ENCODE measurements at regions not wholly inside any gene's neighbourhood (a gene's known extent, or its start where the extent isn't known, plus 50 kb on each side); places are given as distances from the start of the nearest gene placed in this dataset.
"Not testable (repeated sequence)": the region's sequence is repeated elsewhere in the genome, so short reads cannot be mapped to it uniquely, and the experiment has no call there.

- Mint-ChIP-seq H3K36me3 (no peaks in the 10 kb centered on the region), H3K27me3 (ENCODE audit: low read depth) (no peaks in the 10 kb centered on the region), H3K4me3 (no peak overlapping the region), H3K9me3 (no peaks in the 10 kb centered on the region), H3K27ac (no peak overlapping the region), H3K4me1 (no peaks in the 10 kb centered on the region)
- DNase-seq (ENCODE audit: low spot score in 2 of 2, unreplicated experiment in 2 of 2) = no peak
- no peak for TF ChIP-seq CTCF (IDR thresholded peaks at IDR 0.05; ENCODE audit: unreplicated experiment)
These were observed 453.7 kb downstream of the NAV3 start for GRCh38 chr12:78284417-78284816.

- H3K4me1 Mint-ChIP-seq = peaks cover 5% of the 10 kb centered on the region
- H3K27ac Mint-ChIP-seq = no peak overlapping the region
- TF ChIP-seq CTCF (IDR thresholded peaks at IDR 0.05; ENCODE audit: unreplicated experiment) = no peak
- H3K36me3 Mint-ChIP-seq = no peaks in the 10 kb centered on the region
- peaks cover 3% of the 10 kb centered on the region for H3K9me3 Mint-ChIP-seq
- H3K27me3 Mint-ChIP-seq (ENCODE audit: low read depth) = no peaks in the 10 kb centered on the region
- DNase-seq (ENCODE audit: low spot score in 2 of 2, unreplicated experiment in 2 of 2) = no peak
- H3K4me3 Mint-ChIP-seq = no peak overlapping the region
These were observed 460.1 kb downstream of the NAV3 start for GRCh38 chr12:78290606-78291345.

- Mint-ChIP-seq H3K4me3 (no peak overlapping the region), H3K9me3 (peaks cover 3% of the 10 kb centered on the region), H3K27me3 (ENCODE audit: low read depth) (no peaks in the 10 kb centered on the region), H3K27ac (no peak overlapping the region), H3K36me3 (no peaks in the 10 kb centered on the region), H3K4me1 (peaks cover 5% of the 10 kb centered on the region)
- TF ChIP-seq CTCF (IDR thresholded peaks at IDR 0.05; ENCODE audit: unreplicated experiment) = no peak
- DNase-seq (ENCODE audit: low spot score in 2 of 2, unreplicated experiment in 2 of 2) = no peak
These were observed 462.5 kb downstream of the NAV3 start for GRCh38 chr12:78293059-78293686.

- DNase-seq (ENCODE audit: low spot score in 2 of 2, unreplicated experiment in 2 of 2); H3K27ac Mint-ChIP-seq; H3K36me3 Mint-ChIP-seq; H3K4me3 Mint-ChIP-seq; H3K27me3 Mint-ChIP-seq (ENCODE audit: low read depth); H3K4me1 Mint-ChIP-seq: not testable (repeated sequence)
- peaks cover 10% of the 10 kb centered on the region for H3K9me3 Mint-ChIP-seq
These were observed 470.6 kb downstream of the NAV3 start for GRCh38 chr12:78301282-78301681.

- H3K4me3 Mint-ChIP-seq = no peak overlapping the region
- H3K9me3 Mint-ChIP-seq = peaks cover 10% of the 10 kb centered on the region
- no peaks in the 10 kb centered on the region for H3K27me3 Mint-ChIP-seq (ENCODE audit: low read depth)
- DNase-seq (ENCODE audit: low spot score in 2 of 2, unreplicated experiment in 2 of 2) = no peak
- no peaks in the 10 kb centered on the region for H3K36me3 Mint-ChIP-seq
- no peaks in the 10 kb centered on the region for H3K4me1 Mint-ChIP-seq
- no peak overlapping the region for H3K27ac Mint-ChIP-seq
- no peak for TF ChIP-seq CTCF (IDR thresholded peaks at IDR 0.05; ENCODE audit: unreplicated experiment)
These were observed 475.1 kb downstream of the NAV3 start for GRCh38 chr12:78305808-78306207.

- no peaks in the 10 kb centered on the region for H3K4me1 Mint-ChIP-seq
- no peaks in the 10 kb centered on the region for H3K36me3 Mint-ChIP-seq
- DNase-seq (ENCODE audit: low spot score in 2 of 2, unreplicated experiment in 2 of 2) = no peak
- peaks cover 10% of the 10 kb centered on the region for H3K9me3 Mint-ChIP-seq
- TF ChIP-seq CTCF (IDR thresholded peaks at IDR 0.05; ENCODE audit: unreplicated experiment) = no peak
- H3K4me3 Mint-ChIP-seq = no peak overlapping the region
- no peaks in the 10 kb centered on the region for H3K27me3 Mint-ChIP-seq (ENCODE audit: low read depth)
- no peak overlapping the region for H3K27ac Mint-ChIP-seq
These were observed 475.5 kb downstream of the NAV3 start for GRCh38 chr12:78306236-78306635.
